Activated CD4-positive, CD25-positive, alpha-beta regulatory T cell treated with anti-CD3 and anti-CD28 coated beads, Interleukin-2, amount 50 U/mL, for 24 hours (primary cell): ENCODE measurements at regions not wholly inside any gene's neighbourhood (a gene's known extent, or its start where the extent isn't known, plus 50 kb on each side); places are given as distances from the start of the nearest gene placed in this dataset.

Experiments
- ATAC-seq, 2 donors: fragments of 150-1000 bp; cut with Tn5 transposase; one replicate each; pipeline ENCODE4 v1.10.0; 2021; ENCODE audit warnings: mild to moderate bottlenecking in 1 of 2, moderate library complexity in 1 of 2

DNA sequence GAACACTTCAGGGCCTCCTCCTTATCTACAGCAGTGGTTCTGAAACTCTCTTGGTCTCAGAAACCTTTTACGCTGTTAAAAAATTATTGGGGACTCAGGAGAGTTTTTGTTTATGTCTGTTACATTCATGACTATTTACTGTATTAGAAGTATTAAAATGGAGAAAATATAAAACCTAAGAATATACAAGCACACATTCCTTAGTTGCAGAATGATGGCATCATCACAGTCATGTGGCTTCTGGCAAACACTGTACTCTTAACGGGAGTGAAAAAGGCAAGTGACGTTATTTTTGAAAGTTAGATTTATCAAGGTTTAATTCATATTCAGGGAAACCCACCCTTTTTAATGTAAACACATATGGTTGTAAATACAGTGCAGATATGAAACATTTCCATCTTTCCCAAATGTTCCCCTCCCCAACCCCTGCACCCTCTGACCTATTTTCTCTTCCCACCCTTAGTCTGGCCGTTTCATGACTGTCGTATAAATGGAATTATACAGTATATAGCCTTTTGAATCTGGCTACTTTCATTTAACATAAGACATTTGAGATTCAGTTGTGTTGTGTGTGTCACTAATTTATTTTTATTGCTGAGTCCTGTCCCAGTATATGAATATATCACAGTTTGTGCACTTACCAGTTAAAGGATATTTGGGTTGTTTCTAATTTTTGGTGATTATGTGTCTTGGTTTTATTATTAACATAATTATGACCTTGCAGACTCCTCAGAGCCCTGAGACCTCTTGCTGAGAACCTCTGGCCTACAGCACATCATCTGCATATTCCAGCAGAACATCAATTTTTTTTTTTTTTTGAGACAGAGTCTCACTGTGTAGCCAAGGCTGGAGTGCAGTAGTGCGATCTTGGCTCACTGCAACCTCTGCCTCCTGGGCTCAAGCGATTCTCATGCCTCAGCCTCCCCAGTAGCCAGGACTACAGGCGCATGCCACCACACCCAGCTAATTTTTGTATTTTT lies 457.0 kb downstream of the PCNX1 start:
- ATAC-seq, result no peak

- ATAC-seq, result no peak
Measured at GRCh38 chr14:71365361-71365760, 458.1 kb downstream of the PCNX1 start.

- ATAC-seq, result no peak
Measured at GRCh38 chr14:71366861-71367260, 459.6 kb downstream of the PCNX1 start.

- peak; percentile 98 to 99 for ATAC-seq
Measured at GRCh38 chr14:71371711-71372396, 464.6 kb downstream of the PCNX1 start.

DNA sequence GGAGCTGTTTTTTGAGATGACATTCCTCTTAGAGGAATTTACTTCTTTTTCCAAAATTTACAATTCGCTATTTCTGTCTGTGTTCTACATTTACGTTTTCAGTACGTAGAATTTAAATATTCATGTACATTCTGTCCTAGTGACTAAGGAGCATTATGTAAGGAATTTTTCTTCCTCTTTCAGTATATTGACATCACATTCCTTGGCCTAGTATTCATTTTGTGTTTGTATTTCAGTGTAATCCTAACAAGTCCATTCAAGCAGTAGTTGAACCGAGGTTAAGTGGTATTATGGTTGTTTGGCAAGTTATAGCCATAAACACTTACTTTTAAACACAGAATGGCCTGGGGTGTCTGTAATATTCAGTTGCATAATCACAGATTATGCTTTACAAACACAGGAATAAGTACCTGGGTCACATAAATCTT lies 465.2 kb downstream of the PCNX1 start:
- no peak for ATAC-seq

- ATAC-seq, result no peak
Measured at GRCh38 chr14:71373773-71374172, 466.5 kb downstream of the PCNX1 start.

DNA sequence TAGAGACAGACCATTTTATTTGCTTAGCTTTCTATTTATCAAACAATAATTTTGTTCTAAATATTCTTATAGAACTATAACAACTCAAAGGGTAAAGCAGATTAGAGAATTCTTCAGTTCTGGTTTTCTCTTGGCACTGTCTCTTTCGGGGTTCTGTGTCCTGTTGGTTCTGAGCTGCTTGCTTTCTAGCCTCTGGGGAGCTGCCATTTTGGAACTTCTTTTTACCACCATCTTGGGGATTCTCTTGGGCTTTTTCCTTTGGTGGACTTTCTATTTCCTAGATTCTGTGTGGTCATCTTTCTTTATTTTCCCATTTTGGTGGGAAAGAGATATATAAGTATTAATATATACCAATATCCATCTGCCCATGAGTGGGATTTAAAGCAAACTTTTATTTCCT lies 467.7 kb downstream of the PCNX1 start:
- ATAC-seq, result no peak

DNA sequence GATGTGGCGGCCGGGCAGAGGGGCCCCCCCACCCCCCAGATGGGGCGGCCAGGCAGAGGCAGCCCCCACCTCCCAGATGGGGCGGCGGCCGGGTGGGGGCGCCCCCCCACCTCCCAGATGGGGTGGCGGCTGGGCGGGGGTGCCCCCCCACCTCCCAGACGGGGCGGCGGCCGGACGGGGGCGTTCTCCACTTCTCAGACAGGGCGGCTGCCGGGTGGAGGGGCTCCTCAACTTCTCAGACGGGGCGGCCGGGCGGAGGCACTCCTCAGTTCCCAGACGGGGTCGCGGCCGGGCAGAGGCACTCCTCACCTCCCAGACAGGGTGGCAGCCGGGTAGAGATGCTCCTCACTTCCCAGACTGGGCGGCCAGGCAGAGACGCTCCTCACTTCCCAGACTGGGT lies 469.8 kb downstream of the PCNX1 start:
- ATAC-seq, result no peak

DNA sequence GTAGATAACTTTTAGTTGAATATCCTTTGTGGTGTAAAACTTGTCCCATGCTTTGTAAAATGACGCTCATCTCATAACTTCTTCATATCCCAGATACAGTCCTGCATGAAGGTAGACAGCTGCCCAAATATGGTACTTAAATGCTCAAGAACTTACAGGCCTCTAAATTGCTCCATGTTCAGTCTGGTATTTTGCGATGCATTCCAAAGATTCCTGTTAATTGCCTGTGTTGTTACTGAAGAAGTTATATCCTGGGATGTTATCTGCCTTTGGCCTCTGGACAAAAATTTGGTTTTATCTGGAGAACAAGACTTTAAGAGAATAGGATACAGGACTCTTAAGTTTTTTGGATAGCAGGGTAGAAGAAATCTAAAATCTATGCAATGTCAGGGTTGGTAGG lies 473.0 kb downstream of the PCNX1 start:
- ATAC-seq, result no peak

DNA sequence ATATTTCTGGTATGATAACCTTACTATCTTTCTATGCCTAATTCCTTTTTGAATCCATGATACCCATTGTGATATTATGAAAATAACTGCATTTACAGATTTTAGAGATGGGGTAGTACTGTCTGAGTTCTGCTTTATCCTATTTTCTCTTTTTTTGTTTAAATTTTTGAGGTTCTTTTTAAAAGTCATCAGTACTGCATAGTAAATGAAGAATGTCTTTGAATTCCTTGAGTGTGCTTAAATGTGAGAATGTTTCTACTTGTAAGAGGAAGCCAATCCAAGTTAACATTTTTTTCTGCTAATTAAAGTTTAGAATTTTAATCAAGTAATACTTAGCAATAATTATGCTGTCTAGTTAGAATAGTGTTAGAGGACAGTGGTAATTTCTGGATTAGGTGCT lies 474.6 kb downstream of the PCNX1 start:
- ATAC-seq, result no peak

GRCh38 chr14:71382315-71382714 lies 475.1 kb downstream of the PCNX1 start:
- ATAC-seq, result no peak

DNA sequence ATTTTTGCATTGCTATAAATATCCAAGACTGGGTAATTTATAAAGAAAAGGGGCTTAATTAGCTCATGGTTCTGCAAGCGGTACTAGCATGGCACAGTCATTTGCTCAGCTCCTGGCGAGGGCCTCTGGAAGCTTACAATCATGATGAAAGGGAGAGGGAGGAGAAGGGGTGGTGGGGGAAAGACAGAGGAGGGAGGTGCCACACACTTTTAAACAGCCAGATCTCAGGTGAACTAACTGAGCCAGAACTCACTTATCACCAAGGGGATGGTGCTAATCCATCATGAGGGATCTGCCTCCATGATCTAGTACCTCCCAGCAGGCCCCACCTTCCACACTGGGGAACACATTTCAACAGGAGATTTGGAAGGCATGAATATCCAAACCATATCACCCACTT lies 476.3 kb downstream of the PCNX1 start:
- no peak for ATAC-seq

GRCh38 chr14:71384007-71384845 lies 477.0 kb downstream of the PCNX1 start:
- ATAC-seq, result no peak

DNA sequence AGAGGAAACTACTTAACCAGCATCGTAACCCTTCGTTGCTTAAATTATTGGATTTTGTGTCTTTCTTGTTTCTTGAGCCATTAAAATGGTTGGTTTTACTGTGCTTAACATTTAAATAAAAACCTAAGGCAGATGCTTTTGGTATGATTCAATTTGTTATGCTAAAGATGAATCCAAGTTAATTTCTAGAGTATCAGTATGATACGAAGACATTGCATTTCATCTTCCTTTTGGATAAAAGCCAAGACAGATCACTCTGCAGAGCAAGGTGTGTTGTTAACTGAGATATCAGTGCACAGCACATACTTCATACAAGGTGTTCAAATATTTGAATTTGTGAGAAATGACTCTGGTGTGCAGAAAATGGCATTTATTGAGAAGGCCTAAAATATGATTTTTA lies 480.5 kb downstream of the PCNX1 start:
- no peak for ATAC-seq

DNA sequence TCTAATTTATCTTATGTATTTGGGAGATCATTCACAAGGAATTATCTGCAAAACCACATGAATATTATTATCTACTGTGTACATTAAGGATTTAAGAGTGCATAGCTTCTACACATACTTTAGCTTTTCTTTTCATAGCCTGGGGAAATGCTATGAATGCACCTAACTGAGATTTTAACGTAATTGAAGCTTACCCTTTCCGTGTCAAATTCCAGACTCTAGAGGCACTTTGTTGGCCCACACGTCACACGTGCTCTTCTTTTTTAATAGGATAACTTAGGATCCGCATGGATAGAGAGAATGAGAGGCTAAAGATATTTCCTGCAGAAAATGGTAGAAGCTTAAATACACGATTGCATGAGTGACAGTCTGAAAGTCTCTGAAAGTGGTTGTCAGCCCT lies 481.1 kb downstream of the PCNX1 start:
- ATAC-seq, result no peak

GRCh38 chr14:71388862-71389261 lies 481.6 kb downstream of the PCNX1 start:
- no peak for ATAC-seq

GRCh38 chr14:71394386-71394785 lies 487.1 kb downstream of the PCNX1 start:
- no peak for ATAC-seq

DNA sequence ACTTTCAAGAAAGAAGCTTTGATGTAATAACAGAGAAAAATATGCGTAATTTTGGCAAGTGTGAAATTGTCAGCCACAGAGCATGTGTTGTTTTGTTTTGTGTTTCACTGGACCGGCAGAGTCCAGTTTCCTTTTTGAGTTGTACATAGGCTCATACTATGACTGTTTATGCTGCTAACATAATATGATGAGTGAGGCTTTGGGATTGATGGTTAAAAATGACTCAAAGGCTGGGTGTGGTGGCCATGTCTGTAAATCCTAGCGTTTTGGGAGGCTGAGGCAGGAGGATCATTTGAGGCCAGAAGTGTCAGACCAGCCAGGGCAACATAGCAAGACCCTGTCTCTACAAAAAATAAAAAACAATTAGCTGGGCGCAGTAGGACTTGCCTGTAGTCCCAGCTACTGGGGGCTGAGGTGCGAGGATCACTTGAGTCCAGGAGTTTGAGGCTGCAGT lies 487.9 kb downstream of the PCNX1 start:
- ATAC-seq, result peak; percentile 28 to 45

DNA sequence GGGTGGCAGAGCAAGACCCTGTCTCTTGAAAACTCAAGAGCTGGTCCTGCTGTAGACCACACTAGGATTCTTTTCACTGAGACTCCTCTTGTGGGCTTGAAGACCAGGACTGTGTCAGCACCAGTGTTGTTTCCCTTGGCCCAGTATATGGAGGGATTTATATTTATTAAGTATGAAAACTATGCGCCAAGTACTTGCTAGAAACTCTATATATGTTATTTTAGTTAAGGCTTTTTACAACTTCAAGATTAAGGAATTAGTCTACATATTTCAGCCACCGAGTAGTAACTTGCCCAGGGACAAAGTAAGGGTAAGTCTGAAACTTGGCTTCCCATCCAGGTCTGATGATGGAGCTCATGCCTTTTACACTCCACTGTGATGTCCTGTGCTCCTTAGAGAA lies 488.4 kb downstream of the PCNX1 start:
- ATAC-seq, result no peak

DNA sequence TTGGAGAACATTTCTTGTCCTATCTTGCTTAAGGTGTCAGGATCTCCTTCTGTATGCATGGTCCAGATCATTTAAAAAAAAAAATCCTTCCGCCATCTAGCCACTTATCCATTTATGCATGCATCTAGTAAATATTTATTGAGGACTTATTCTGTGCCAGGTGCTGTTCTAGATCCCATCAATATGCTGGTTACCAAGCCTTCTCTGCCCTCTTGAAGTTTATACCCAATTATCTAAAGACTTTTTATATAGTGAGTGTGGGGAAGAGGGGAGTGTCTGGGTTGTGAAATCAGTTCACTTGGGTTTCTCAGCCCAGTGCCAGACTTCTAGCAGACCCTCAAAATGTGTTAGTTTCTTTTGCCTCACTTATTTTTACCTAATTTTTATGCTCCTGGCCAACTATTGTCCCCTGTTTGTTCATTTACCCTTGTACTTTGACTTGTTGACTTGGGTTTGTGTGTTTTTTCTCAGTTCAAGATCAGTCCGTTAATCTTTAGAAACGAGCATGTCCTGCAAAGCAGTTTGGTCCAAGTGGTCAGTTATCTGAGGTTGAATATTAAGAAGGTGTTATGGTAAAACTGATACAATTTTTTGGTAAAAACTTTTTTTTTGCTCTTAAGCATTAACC lies 488.9 kb downstream of the PCNX1 start:
- ATAC-seq, result no peak

GRCh38 chr14:71397371-71397770 lies 490.1 kb downstream of the PCNX1 start:
- ATAC-seq, result no peak

- no peak for ATAC-seq
Measured at GRCh38 chr14:71398450-71398849, 491.2 kb downstream of the PCNX1 start.
